GM13976 (cell line): ENCODE measurements at regions not wholly inside any gene's neighbourhood (a gene's known extent, or its start where the extent isn't known, plus 50 kb on each side); places are given as distances from the start of the nearest gene placed in this dataset.

Experiments
- DNase-seq: peaks from one replicate; pipeline ENCODE4 v3.0.0; 2012; ENCODE audit warnings: low spot score
- in situ Hi-C: fragments of 300-500 bp; cut with MboI; formaldehyde crosslinking; loops from one replicate; pipeline ENCODE4 v1.12.0; 2022; ENCODE audit warnings: low sequenced_read_pairs, mixed read lengths, inconsistent platforms; ENCODE audit not compliant: unreplicated experiment
- TF ChIP-seq, protein P1 (sequence below): IDR thresholded peaks from 2 replicates; pipeline ENCODE4 v1.5.1; 2012; ENCODE audit warnings: borderline replicate concordance, mild to moderate bottlenecking; ENCODE audit not compliant: insufficient read depth; ENCODE audit errors: extremely low read depth, missing control alignments, control extremely low read depth

DNA sequence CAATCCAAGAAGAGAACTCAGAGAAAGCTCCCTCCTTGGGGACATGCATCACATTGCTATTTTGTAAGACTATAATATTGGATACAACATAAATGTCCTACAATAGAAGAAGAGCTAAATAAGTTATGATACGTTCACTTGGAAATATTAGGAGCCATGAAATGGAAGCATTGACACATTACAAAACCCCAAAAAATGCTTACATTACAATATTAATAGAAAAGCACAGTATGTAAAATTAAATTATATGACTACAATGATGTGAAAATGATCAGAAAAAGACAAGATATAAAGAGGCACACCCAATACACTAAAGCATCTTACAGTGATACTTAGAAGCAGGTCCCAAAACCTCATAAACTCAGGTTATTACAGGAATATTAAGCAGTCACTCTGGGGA lies 694.1 kb downstream of the TOX3 start:
- in situ Hi-C loops, result no loop called here
- TF ChIP-seq, protein P1, sequence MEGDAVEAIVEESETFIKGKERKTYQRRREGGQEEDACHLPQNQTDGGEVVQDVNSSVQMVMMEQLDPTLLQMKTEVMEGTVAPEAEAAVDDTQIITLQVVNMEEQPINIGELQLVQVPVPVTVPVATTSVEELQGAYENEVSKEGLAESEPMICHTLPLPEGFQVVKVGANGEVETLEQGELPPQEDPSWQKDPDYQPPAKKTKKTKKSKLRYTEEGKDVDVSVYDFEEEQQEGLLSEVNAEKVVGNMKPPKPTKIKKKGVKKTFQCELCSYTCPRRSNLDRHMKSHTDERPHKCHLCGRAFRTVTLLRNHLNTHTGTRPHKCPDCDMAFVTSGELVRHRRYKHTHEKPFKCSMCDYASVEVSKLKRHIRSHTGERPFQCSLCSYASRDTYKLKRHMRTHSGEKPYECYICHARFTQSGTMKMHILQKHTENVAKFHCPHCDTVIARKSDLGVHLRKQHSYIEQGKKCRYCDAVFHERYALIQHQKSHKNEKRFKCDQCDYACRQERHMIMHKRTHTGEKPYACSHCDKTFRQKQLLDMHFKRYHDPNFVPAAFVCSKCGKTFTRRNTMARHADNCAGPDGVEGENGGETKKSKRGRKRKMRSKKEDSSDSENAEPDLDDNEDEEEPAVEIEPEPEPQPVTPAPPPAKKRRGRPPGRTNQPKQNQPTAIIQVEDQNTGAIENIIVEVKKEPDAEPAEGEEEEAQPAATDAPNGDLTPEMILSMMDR, result no peak
- DNase-seq, result no peak

DNA sequence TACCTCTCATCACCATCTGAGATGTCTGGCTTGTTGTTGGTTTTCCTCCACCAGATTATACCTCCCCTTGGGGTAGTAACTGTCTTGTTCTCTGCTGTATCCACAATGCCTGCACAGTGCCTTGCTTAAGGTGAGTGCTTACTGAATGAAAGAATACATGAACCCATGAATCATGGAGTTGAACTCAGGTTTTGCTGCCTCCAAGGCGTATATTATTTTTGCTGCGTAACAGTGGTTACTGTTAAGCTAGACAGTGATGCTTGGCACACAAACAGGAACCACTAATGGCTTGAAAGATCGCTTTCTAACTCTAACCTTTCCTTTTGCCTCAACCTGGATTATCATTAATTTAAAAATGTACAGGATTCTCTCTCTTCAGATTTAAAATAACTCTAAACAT lies 695.8 kb downstream of the TOX3 start:
- no peak for DNase-seq
- TF ChIP-seq, protein P1, result no peak
- in situ Hi-C loops, result no loop called here

DNA sequence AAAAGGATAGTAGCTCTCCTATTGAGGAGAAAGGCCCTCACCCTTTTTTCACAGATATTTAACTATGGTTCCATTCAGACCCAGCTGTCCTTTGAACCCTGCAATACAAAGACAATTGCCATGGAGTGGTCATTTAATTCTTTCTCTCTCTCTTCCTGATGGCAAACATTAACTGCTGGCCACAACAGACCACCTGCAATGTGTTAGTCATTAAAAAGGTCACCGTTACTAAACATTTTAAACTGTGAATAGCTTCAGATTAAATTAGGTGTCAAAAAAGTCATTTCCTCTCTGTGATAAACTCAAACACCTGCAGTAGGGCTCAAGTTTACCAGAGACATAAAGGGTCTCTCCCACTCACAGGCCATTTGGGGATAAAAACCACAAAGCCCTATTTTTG lies 697.2 kb downstream of the TOX3 start:
- DNase-seq, result no peak
- TF ChIP-seq, protein P1, result no peak
- in situ Hi-C loops, result no loop called here

DNA sequence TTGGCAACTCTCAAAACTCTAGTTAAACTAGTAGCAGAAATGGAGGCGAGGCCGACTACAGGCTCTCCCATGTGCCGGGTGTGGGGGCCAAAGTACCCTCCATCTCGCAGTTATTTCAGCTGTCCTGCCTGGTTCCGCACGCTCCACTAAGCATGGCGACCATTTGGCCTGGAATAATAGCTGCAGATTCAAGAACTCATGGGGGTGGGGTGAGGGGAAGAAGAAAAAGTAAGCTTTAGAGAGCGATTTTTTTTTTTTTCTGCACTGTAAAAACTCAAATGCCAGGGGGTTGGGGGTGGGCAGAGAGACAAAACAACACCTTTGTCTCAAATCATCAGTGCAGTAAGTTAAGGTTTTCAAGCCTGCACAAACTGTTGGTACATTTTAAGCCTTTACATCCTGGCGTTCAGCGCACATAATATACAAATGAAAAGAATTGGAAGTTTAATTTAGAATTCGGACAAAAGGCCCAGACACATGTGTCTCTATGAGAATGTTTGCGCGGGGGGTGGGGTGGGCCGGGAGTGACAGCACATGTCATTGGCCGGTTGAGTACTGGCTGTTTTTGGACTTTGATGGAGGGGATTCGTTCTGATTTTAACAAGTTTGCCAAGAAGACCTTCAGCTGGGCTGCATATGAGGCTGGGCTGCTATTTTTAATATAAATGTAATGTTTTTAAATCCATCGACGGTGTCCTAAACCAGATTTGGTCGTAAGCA lies 694.7 kb upstream of the SALL1 start:
- in situ Hi-C loops, result no loop called here
- no peak for DNase-seq
- TF ChIP-seq, protein P1, result no peak

DNA sequence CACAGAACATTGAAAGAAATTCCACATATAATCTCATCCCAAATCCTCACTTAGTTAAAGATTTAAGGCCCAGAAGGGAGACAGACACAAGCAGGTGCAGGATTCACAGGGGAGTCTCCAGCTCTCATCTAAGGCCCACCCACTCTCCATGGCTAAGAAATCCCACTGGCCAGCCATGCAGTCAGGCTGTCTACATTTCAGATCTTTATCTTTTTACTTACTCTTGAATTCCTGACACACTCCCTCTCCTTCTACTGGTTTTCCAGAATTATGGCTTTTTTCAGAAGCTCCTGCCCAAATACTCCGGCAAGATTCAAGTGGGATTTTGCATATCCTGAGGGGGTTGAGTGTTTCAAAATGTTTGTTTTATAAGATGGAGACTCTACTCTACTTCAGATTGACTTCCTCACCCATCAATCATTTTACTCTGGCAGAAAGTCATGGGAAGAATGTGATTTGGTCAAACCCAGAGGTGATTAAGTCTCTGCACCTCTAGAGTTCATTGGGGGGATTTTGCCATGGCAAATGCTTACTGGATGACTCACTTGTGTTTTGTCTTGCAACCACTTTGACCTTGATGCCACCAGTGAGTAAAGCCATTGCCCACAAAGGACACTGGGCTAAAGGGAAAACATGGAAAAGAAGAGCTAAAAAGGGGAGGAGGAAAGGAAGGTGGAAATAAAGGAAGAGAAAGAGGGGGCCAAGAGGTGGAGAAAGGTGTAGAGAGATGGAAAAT lies 688.8 kb upstream of the SALL1 start:
- TF ChIP-seq, protein P1, result no peak
- no peak for DNase-seq
- in situ Hi-C loops, result no loop called here

DNA sequence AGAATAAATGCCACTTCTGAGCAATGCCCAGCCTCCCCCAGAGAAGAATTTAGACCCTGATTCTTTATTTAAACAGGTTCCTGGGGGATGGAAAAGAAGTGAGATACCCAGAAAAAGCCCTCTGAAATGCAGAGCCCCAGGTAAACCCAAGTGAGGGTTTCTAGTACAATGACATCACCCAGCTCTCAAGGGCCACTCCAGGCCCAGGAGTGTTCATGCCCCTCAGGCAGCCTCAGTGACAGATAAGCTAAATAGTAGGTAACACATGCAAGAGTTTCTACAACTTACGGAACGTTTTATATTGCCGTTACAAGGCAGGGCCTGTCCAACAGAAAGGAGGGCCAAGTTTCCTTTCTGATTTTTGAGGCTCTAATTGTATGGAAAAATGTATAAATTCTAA lies 683.7 kb upstream of the SALL1 start:
- in situ Hi-C loops, result no loop called here
- TF ChIP-seq, protein P1, result no peak
- DNase-seq, result no peak
